ENCODE measurements at regions not wholly inside any gene's neighbourhood (a gene's known extent, or its start where the extent isn't known, plus 50 kb on each side); places are given as distances from the start of the nearest gene placed in this dataset.

DNA sequence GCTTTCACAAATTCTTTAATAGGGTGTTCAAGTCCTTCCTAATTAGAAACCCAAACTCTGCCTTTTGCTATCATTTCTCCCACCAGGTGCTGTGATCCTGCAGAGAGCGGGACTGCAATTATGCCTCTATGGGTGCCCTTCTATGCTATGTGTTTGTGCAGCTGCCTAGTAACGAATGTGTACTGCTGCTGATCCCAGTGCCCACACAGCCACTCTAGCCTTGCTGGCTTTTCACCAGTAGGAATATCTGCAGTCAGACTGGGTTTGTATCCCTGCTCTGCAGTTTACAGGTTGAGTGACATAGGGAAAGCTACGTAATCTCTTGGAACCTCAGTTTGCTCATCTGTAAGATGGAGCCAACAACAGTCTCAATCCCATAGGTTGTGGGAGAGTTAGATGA, 179.6 kb upstream of the IRX3 start:
- TF ChIP-seq, protein P1, sequence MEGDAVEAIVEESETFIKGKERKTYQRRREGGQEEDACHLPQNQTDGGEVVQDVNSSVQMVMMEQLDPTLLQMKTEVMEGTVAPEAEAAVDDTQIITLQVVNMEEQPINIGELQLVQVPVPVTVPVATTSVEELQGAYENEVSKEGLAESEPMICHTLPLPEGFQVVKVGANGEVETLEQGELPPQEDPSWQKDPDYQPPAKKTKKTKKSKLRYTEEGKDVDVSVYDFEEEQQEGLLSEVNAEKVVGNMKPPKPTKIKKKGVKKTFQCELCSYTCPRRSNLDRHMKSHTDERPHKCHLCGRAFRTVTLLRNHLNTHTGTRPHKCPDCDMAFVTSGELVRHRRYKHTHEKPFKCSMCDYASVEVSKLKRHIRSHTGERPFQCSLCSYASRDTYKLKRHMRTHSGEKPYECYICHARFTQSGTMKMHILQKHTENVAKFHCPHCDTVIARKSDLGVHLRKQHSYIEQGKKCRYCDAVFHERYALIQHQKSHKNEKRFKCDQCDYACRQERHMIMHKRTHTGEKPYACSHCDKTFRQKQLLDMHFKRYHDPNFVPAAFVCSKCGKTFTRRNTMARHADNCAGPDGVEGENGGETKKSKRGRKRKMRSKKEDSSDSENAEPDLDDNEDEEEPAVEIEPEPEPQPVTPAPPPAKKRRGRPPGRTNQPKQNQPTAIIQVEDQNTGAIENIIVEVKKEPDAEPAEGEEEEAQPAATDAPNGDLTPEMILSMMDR (IDR thresholded peaks at IDR 0.05), result no peak
- TF ChIP-seq, protein P2, sequence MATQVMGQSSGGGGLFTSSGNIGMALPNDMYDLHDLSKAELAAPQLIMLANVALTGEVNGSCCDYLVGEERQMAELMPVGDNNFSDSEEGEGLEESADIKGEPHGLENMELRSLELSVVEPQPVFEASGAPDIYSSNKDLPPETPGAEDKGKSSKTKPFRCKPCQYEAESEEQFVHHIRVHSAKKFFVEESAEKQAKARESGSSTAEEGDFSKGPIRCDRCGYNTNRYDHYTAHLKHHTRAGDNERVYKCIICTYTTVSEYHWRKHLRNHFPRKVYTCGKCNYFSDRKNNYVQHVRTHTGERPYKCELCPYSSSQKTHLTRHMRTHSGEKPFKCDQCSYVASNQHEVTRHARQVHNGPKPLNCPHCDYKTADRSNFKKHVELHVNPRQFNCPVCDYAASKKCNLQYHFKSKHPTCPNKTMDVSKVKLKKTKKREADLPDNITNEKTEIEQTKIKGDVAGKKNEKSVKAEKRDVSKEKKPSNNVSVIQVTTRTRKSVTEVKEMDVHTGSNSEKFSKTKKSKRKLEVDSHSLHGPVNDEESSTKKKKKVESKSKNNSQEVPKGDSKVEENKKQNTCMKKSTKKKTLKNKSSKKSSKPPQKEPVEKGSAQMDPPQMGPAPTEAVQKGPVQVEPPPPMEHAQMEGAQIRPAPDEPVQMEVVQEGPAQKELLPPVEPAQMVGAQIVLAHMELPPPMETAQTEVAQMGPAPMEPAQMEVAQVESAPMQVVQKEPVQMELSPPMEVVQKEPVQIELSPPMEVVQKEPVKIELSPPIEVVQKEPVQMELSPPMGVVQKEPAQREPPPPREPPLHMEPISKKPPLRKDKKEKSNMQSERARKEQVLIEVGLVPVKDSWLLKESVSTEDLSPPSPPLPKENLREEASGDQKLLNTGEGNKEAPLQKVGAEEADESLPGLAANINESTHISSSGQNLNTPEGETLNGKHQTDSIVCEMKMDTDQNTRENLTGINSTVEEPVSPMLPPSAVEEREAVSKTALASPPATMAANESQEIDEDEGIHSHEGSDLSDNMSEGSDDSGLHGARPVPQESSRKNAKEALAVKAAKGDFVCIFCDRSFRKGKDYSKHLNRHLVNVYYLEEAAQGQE (IDR thresholded peaks at IDR 0.05; ENCODE audit: insufficient read depth in 1 of 2, low read depth in 2 of 2, low read length in 1 of 2), result no peak
- TF ChIP-seq POLR2AphosphoS5 (IDR thresholded peaks at IDR 0.05; ENCODE audit: low read depth, low read length), result no peak
- TF ChIP-seq TCF7L2 (IDR thresholded peaks at IDR 0.05; ENCODE audit: low read depth, low read length), result no peak
